GM18873 (cell line): ENCODE measurements at regions not wholly inside any gene's neighbourhood (a gene's known extent, or its start where the extent isn't known, plus 50 kb on each side); places are given as distances from the start of the nearest gene placed in this dataset.

Experiments used
- ATAC-seq: cut with Tn5 transposase; IDR thresholded peaks from one replicate; pipeline ENCODE4 v1.9.1; 2021; ENCODE audit warnings: mild to moderate bottlenecking, moderate library complexity, moderate number of reproducible peaks; ENCODE audit not compliant: unreplicated experiment, low FRiP score

GRCh38 chr4:98210281-98210680, 50.9 kb upstream of the RAP1GDS1 start:
- ATAC-seq: no peak

- no peak for ATAC-seq
Observed at GRCh38 chr4:98209111-98209510, 52.1 kb upstream of the RAP1GDS1 start.

GRCh38 chr4:98204236-98204553, 57.0 kb upstream of the RAP1GDS1 start:
- ATAC-seq: peak; percentile 59

GRCh38 chr4:98203332-98204235, 57.6 kb upstream of the RAP1GDS1 start:
- peak; percentile 70 for ATAC-seq

GRCh38 chr4:98202907-98203306, 58.3 kb upstream of the RAP1GDS1 start:
- no peak for ATAC-seq

- no peak for ATAC-seq
Observed at GRCh38 chr4:98199247-98199646, 56.0 kb upstream of the STPG2 start.

- ATAC-seq: no peak
Observed at GRCh38 chr4:98195005-98195404, 51.7 kb upstream of the STPG2 start.

- no peak for ATAC-seq
Observed at GRCh38 chr4:98193459-98194105, 50.3 kb upstream of the STPG2 start.
